Esophagus squamous epithelium (tissue), 4 donors: ENCODE measurements at regions not wholly inside any gene's neighbourhood (a gene's known extent, or its start where the extent isn't known, plus 50 kb on each side); places are given as distances from the start of the nearest gene placed in this dataset.

Experiments used
- CTCF ChIP-seq, 6 experiments: fragments of 450-650 bp in 4 of 6; fragments of 200-600 bp in 2 of 6; sonication (generic) in 2 of 6; IDR thresholded peaks; one replicate each; pipeline ENCODE4 v1.5.1; 2016 to 2019; ENCODE audit warnings: antibody characterized with exemption in 6 of 6, mild to moderate bottlenecking in 4 of 6, moderate library complexity in 4 of 6
- POLR2A ChIP-seq, 4 donors: fragments of 450-650 bp; IDR thresholded peaks; one replicate each; pipeline ENCODE4 v1.6.1; 2017; ENCODE audit warnings: antibody characterized with exemption in 4 of 4, mild to moderate bottlenecking in 4 of 4, moderate library complexity in 3 of 4

- TF ChIP-seq CTCF (IDR thresholded peaks at IDR 0.05), result no peak
- TF ChIP-seq POLR2A (IDR thresholded peaks at IDR 0.05), result no peak
Observed at GRCh38 chr1:14338509-14338908, 260.0 kb upstream of the KAZN start.
